ENCODE measurements at regions not wholly inside any gene's neighbourhood (a gene's known extent, or its start where the extent isn't known, plus 50 kb on each side); places are given as distances from the start of the nearest gene placed in this dataset.

DNA sequence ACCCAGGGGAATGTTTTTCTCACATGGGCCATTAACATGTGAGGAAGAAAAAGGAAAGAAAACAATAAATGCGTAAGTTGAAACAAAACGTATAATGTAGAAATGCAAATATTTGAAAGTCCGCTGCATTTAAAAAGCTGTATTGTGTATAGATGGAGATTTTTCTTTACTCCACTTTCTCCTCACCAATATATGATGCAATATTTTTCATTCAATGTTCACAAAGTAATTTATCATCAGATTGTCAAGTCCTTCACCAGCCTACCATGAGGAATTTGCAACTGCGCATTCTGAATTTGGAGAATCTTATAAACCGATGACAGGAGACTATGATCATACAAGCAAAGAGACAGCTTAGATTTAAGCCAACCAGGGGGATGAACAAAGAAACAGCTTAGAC is 69.9 kb downstream of the SOD2 start (continued):
- TF ChIP-seq, protein P1, sequence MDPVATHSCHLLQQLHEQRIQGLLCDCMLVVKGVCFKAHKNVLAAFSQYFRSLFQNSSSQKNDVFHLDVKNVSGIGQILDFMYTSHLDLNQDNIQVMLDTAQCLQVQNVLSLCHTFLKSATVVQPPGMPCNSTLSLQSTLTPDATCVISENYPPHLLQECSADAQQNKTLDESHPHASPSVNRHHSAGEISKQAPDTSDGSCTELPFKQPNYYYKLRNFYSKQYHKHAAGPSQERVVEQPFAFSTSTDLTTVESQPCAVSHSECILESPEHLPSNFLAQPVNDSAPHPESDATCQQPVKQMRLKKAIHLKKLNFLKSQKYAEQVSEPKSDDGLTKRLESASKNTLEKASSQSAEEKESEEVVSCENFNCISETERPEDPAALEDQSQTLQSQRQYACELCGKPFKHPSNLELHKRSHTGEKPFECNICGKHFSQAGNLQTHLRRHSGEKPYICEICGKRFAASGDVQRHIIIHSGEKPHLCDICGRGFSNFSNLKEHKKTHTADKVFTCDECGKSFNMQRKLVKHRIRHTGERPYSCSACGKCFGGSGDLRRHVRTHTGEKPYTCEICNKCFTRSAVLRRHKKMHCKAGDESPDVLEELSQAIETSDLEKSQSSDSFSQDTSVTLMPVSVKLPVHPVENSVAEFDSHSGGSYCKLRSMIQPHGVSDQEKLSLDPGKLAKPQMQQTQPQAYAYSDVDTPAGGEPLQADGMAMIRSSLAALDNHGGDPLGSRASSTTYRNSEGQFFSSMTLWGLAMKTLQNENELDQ (tag by site-specific recombination; IDR thresholded peaks at IDR 0.05; ENCODE audit: low read depth) = no peak
- TF ChIP-seq, protein P2, sequence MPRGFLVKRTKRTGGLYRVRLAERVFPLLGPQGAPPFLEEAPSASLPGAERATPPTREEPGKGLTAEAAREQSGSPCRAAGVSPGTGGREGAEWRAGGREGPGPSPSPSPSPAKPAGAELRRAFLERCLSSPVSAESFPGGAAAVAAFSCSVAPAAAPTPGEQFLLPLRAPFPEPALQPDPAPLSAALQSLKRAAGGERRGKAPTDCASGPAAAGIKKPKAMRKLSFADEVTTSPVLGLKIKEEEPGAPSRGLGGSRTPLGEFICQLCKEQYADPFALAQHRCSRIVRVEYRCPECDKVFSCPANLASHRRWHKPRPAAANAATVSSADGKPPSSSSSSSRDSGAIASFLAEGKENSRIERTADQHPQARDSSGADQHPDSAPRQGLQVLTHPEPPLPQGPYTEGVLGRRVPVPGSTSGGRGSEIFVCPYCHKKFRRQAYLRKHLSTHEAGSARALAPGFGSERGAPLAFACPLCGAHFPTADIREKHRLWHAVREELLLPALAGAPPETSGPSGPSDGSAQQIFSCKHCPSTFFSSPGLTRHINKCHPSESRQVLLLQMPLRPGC (tag by site-specific recombination; IDR thresholded peaks at IDR 0.05) = no peak
- TF ChIP-seq GLI4 (tag by site-specific recombination; IDR thresholded peaks at IDR 0.05) (no peak), BCL6B (tag by site-specific recombination; IDR thresholded peaks at IDR 0.05) (no peak)

- H3K4me3 ChIP-seq (ENCODE audit: low read depth, low read length) = no peak overlapping the region
- TF ChIP-seq ZNF138 (tag by site-specific recombination; IDR thresholded peaks at IDR 0.05; ENCODE audit: borderline replicate concordance) (no peak), ZNF488 (tag by site-specific recombination; IDR thresholded peaks at IDR 0.05) (no peak), ZNF596 (tag by site-specific recombination; IDR thresholded peaks at IDR 0.05) (peak; percentile 54; the same call in 1 of the 2 replicates), PRDM1 (tag by site-specific recombination; IDR thresholded peaks at IDR 0.05) (0 out of 2 replicates have a peak, but pooled peaks have one; percentile 9), KLF16 (tag by site-specific recombination; IDR thresholded peaks at IDR 0.05) (no peak)
- no peaks in the 10 kb centered on the region for H3K4me1 ChIP-seq (ENCODE audit: control insufficient read depth, insufficient read depth, low read length)
- H3K27ac ChIP-seq (ENCODE audit: extremely low read depth, low read depth, low read length) = no peak overlapping the region
- CTCF ChIA-PET = interaction anchor here (3.3 kb wide), 1 partner anchor 12 kb away, joined by 28 read pairs; no protein-coding TSS in a partner anchor
- no peaks in the 10 kb centered on the region for H3K36me3 ChIP-seq (ENCODE audit: control insufficient read depth in 2 of 2, insufficient read depth in 1 of 2, low read length in 2 of 2)
- POLR2A ChIA-PET = interaction anchor here (0.6 kb wide), 1 partner anchor 24 kb away, joined by 5 read pairs; no protein-coding TSS in a partner anchor
- no peaks in the 10 kb centered on the region for H3K9me3 ChIP-seq (ENCODE audit: control insufficient read depth, insufficient read depth, low read depth, low read length)
Observed at GRCh38 chr6:159620947-159621346, 72.1 kb downstream of the SOD2 start.

DNA sequence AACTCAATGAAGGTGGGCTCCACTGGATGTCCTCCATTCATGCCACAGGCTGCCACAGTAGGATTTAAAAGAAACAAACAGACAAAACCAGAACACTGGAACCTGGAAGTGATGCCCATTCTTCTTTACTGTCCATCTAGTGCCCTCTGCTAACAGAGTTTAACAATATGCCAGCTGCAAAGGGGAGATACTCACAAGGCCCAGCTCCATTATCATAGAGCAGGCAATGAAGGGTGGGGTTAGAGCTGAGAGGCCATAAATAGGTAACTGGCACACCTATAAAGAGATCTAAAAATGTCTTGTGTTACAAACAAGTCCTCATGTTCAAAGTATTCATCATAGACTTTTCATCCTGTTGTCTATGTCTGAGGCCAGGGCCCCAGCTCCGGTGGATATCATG is 75.6 kb downstream of the SOD2 start:
- Histone ChIP-seq H3K4me1 (ENCODE audit: control insufficient read depth, insufficient read depth, low read length) (no peaks in the 10 kb centered on the region), H3K27ac (ENCODE audit: extremely low read depth, low read depth, low read length) (no peak overlapping the region), H3K9me3 (ENCODE audit: control insufficient read depth, insufficient read depth, low read depth, low read length) (no peaks in the 10 kb centered on the region), H3K36me3 (ENCODE audit: control insufficient read depth in 2 of 2, insufficient read depth in 1 of 2, low read length in 2 of 2) (no peaks in the 10 kb centered on the region), H3K4me3 (ENCODE audit: low read depth, low read length) (no peak overlapping the region)
- ChIA-PET CTCF (interaction anchor here (1.2 kb wide), 1 partner anchor 37 kb away, joined by 3 read pairs; no protein-coding TSS in a partner anchor), POLR2A (no interaction called here)
- TF ChIP-seq, protein P3, sequence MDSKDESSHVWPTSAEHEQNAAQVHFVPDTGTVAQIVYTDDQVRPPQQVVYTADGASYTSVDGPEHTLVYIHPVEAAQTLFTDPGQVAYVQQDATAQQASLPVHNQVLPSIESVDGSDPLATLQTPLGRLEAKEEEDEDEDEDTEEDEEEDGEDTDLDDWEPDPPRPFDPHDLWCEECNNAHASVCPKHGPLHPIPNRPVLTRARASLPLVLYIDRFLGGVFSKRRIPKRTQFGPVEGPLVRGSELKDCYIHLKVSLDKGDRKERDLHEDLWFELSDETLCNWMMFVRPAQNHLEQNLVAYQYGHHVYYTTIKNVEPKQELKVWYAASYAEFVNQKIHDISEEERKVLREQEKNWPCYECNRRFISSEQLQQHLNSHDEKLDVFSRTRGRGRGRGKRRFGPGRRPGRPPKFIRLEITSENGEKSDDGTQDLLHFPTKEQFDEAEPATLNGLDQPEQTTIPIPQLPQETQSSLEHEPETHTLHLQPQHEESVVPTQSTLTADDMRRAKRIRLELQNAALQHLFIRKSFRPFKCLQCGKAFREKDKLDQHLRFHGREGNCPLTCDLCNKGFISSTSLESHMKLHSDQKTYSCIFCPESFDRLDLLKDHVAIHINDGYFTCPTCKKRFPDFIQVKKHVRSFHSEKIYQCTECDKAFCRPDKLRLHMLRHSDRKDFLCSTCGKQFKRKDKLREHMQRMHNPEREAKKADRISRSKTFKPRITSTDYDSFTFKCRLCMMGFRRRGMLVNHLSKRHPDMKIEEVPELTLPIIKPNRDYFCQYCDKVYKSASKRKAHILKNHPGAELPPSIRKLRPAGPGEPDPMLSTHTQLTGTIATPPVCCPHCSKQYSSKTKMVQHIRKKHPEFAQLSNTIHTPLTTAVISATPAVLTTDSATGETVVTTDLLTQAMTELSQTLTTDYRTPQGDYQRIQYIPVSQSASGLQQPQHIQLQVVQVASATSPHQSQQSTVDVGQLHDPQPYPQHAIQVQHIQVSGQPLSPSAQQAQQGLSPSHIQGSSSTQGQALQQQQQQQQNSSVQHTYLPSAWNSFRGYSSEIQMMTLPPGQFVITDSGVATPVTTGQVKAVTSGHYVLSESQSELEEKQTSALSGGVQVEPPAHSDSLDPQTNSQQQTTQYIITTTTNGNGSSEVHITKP (tag by site-specific recombination; IDR thresholded peaks at IDR 0.05) = no peak
- peak; percentile 88 for TF ChIP-seq SETDB1 (IDR thresholded peaks at IDR 0.05; ENCODE audit: insufficient read length, low read length)
- TF ChIP-seq KLF1 (tag by site-specific recombination; IDR thresholded peaks at IDR 0.05) = no peak

Measured in HEK293 (cell line).